Left renal pelvis (tissue), 4 donors: ENCODE measurements at regions not wholly inside any gene's neighbourhood (a gene's known extent, or its start where the extent isn't known, plus 50 kb on each side); places are given as distances from the start of the nearest gene placed in this dataset.

Source experiments
- DNase-seq, 4 donors: peaks; one replicate each; pipeline ENCODE4 v3.0.0-alpha.2; 2013; ENCODE audit warnings: low read depth in 4 of 4, low spot score in 3 of 4

- DNase-seq, result no peak
Observed at GRCh38 chr1:80882553-80882952, 918.2 kb upstream of the ADGRL2 start.

GRCh38 chr1:80878343-80878742 is 922.4 kb upstream of the ADGRL2 start:
- no peak for DNase-seq

GRCh38 chr1:80876035-80876434 is 924.7 kb upstream of the ADGRL2 start:
- no peak for DNase-seq

- DNase-seq, result no peak
Observed at GRCh38 chr1:80869299-80869698, 931.4 kb upstream of the ADGRL2 start.

GRCh38 chr1:80847904-80848303 is 952.8 kb upstream of the ADGRL2 start:
- DNase-seq, result no peak

GRCh38 chr1:80846966-80847365 is 953.8 kb upstream of the ADGRL2 start:
- DNase-seq, result no peak

- no peak for DNase-seq
Observed at GRCh38 chr1:80842796-80843195, 957.9 kb upstream of the ADGRL2 start.

- DNase-seq, result no peak
Observed at GRCh38 chr1:80841261-80841660, 959.5 kb upstream of the ADGRL2 start.

- DNase-seq, result no peak
Observed at GRCh38 chr1:80837066-80837465, 963.7 kb upstream of the ADGRL2 start.

- no peak for DNase-seq
Observed at GRCh38 chr1:80836505-80836904, 964.2 kb upstream of the ADGRL2 start.

GRCh38 chr1:80827666-80828065 is 973.1 kb upstream of the ADGRL2 start:
- no peak for DNase-seq

- no peak for DNase-seq
Observed at GRCh38 chr1:80825067-80825466, 975.7 kb upstream of the ADGRL2 start.

GRCh38 chr1:80818211-80818610 is 982.5 kb upstream of the ADGRL2 start:
- DNase-seq, result peak in 1 of 4 donors; percentile 2

GRCh38 chr1:80807981-80808380 is 992.8 kb upstream of the ADGRL2 start:
- DNase-seq, result no peak

- no peak for DNase-seq
Observed at GRCh38 chr1:80806431-80806830, 994.3 kb upstream of the ADGRL2 start.

GRCh38 chr1:80801695-80802094 is 999.0 kb upstream of the ADGRL2 start:
- no peak for DNase-seq

GRCh38 chr1:80799457-80799856 is 1001.3 kb upstream of the ADGRL2 start:
- no peak for DNase-seq

- DNase-seq, result no peak
Observed at GRCh38 chr1:80779275-80779674, 1021.5 kb upstream of the ADGRL2 start.

- DNase-seq, result no peak
Observed at GRCh38 chr1:80778094-80778840, 1022.5 kb upstream of the ADGRL2 start.

- DNase-seq, result no peak
Observed at GRCh38 chr1:80776266-80776665, 1024.5 kb upstream of the ADGRL2 start.

- no peak for DNase-seq
Observed at GRCh38 chr1:80769208-80769750, 1031.5 kb upstream of the ADGRL2 start.

- no peak for DNase-seq
Observed at GRCh38 chr1:80767711-80768110, 1033.0 kb upstream of the ADGRL2 start.

- DNase-seq, result no peak
Observed at GRCh38 chr1:80759354-80759753, 1041.4 kb upstream of the ADGRL2 start.
